Peyer's patch (tissue), 4 donors: ENCODE measurements at regions not wholly inside any gene's neighbourhood (a gene's known extent, or its start where the extent isn't known, plus 50 kb on each side); places are given as distances from the start of the nearest gene placed in this dataset.

Experiments used
- CTCF ChIP-seq, 6 experiments: fragments of 450-650 bp in 4 of 6; fragments of 200-600 bp in 2 of 6; sonication (generic) in 1 of 6; IDR thresholded peaks; one replicate each; pipeline ENCODE4 v1.5.1; 2017 to 2019; ENCODE audit warnings: antibody characterized with exemption in 6 of 6, mild to moderate bottlenecking in 3 of 6, moderate library complexity in 1 of 6
- POLR2A ChIP-seq, 2 donors: fragments of 450-650 bp; IDR thresholded peaks; one replicate each; pipeline ENCODE4 v1.5.1; 2017; ENCODE audit warnings: antibody characterized with exemption in 2 of 2, mild to moderate bottlenecking in 2 of 2, moderate library complexity in 2 of 2

DNA sequence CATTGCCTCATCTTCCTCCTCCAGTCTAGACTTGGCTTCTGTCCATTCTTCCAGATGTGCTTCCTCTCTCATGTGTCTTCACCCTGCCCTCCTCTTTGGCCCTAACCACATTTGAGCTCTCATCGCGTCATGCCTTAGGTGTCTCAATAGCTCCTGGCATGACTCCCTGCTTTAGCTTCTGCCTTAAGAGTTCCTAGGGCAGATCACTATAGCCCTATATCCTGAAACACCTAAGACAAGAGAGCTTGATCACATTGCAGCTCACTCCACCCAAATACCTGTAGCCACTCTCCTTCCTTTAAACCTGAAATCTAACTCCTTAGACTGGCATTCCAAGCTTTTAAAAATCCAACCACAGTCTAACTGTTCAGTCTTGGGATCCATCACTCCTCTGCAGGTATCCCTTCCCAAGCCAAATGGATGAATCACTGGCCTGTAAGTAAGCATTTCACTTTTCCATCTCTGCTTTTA lies 69.0 kb upstream of the STXBP5 start:
- TF ChIP-seq CTCF (IDR thresholded peaks at IDR 0.05), result no peak
- TF ChIP-seq POLR2A (IDR thresholded peaks at IDR 0.05), result no peak
